ENCODE measurements at regions not wholly inside any gene's neighbourhood (a gene's known extent, or its start where the extent isn't known, plus 50 kb on each side); places are given as distances from the start of the nearest gene placed in this dataset.
A peak's percentile ranks its signal among the peaks of the same experiment; 100 is the strongest.
"Not testable (repeated sequence)": the region's sequence is repeated elsewhere in the genome, so short reads cannot be mapped to it uniquely, and the experiment has no call there.

GRCh38 chr12:91718326-91718725 lies 427.3 kb downstream of the BTG1 start:
- CTCF ChIA-PET, result no interaction called here
- no peak overlapping the region for H3K27ac Mint-ChIP-seq
- POLR2A ChIA-PET, result no interaction called here
- no peaks in the 10 kb centered on the region for H3K36me3 Mint-ChIP-seq (ENCODE audit: low read depth)
- H3K4me3 Mint-ChIP-seq, result no peak overlapping the region
- no peak for DNase-seq
- no peaks in the 10 kb centered on the region for H3K4me1 Mint-ChIP-seq
- H3K27me3 Mint-ChIP-seq, result no peaks in the 10 kb centered on the region
- no peaks in the 10 kb centered on the region for H3K9me3 Mint-ChIP-seq

- CTCF ChIA-PET, result no interaction called here
- no peak overlapping the region for H3K4me3 Mint-ChIP-seq
- POLR2A ChIA-PET, result no interaction called here
- H3K27ac Mint-ChIP-seq, result no peak overlapping the region
- H3K4me1 Mint-ChIP-seq, result no peaks in the 10 kb centered on the region
- DNase-seq, result no peak
- no peaks in the 10 kb centered on the region for H3K36me3 Mint-ChIP-seq (ENCODE audit: low read depth)
- H3K27me3 Mint-ChIP-seq, result no peaks in the 10 kb centered on the region
- peaks cover 3% of the 10 kb centered on the region for H3K9me3 Mint-ChIP-seq
Observed at GRCh38 chr12:91717804-91718203, 427.8 kb downstream of the BTG1 start.

DNA sequence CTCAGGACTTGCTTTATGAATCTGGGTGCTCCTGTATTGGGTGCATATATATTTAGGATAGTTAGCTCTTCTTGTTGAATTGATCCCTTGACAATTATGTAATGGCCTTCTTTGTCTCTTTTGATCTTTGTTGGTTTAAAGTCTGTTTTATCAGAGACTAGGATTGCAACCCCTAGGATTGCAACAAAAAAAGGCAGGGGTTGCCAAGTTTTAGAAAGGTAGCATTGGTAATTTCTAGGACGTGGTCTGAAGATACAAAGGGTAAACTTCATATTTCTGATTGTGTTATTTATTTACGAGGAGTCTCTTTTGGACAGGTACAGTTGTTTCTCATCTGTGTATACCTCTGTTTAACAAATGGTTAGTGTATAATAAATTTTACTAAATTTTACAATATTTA lies 433.7 kb downstream of the BTG1 start:
- POLR2A ChIA-PET; CTCF ChIA-PET; H3K4me1 Mint-ChIP-seq; H3K4me3 Mint-ChIP-seq; DNase-seq; H3K27ac Mint-ChIP-seq; H3K9me3 Mint-ChIP-seq; H3K27me3 Mint-ChIP-seq; H3K36me3 Mint-ChIP-seq (ENCODE audit: low read depth): not testable (repeated sequence)

DNA sequence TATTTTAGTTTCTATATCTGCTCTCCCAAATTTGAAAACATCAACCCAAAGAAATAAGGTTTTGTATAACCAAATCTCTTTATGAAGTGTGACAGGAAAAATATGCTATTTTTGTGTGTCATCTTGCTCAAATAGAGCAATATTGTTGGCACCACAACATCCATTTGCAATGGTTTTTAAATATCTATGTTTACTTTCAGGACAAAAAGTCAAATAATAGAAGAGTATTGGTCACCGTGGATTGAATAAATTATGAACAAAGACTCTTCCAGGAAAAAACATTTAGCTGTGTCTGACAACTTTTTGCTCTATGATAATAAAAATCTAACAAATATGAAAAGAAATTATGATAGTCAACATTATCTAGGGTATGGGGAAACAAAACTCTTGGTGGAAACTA lies 439.2 kb downstream of the BTG1 start:
- no peak for DNase-seq
- H3K4me3 Mint-ChIP-seq, result no peak overlapping the region
- ChIA-PET CTCF (interaction anchor here (1.3 kb wide), 1 partner anchor 10 kb away, joined by 3 read pairs; no protein-coding TSS in a partner anchor), POLR2A (no interaction called here)
- no peaks in the 10 kb centered on the region for H3K36me3 Mint-ChIP-seq (ENCODE audit: low read depth)
- no peaks in the 10 kb centered on the region for H3K27me3 Mint-ChIP-seq
- H3K27ac Mint-ChIP-seq, result no peak overlapping the region
- no peaks in the 10 kb centered on the region for H3K4me1 Mint-ChIP-seq
- H3K9me3 Mint-ChIP-seq, result peaks cover 2% of the 10 kb centered on the region

- ChIA-PET CTCF (no interaction called here), POLR2A (no interaction called here)
- no peak for DNase-seq
- no peaks in the 10 kb centered on the region for H3K4me1 Mint-ChIP-seq
- no peaks in the 10 kb centered on the region for H3K36me3 Mint-ChIP-seq (ENCODE audit: low read depth)
- H3K9me3 Mint-ChIP-seq, result no peaks in the 10 kb centered on the region
- no peak overlapping the region for H3K27ac Mint-ChIP-seq
- no peak overlapping the region for H3K4me3 Mint-ChIP-seq
- no peaks in the 10 kb centered on the region for H3K27me3 Mint-ChIP-seq
Observed at GRCh38 chr12:91704446-91704845, 441.2 kb downstream of the BTG1 start.

GRCh38 chr12:91703491-91704283 lies 442.0 kb downstream of the BTG1 start:
- Mint-ChIP-seq H3K36me3 (ENCODE audit: low read depth) (no peaks in the 10 kb centered on the region), H3K4me1 (no peaks in the 10 kb centered on the region), H3K27me3 (no peaks in the 10 kb centered on the region), H3K4me3 (no peak overlapping the region), H3K9me3 (peaks cover 5% of the 10 kb centered on the region), H3K27ac (no peak overlapping the region)
- CTCF ChIA-PET, result interaction anchor here (0.7 kb wide), 1 partner anchor 813 kb away, joined by 6 read pairs; no protein-coding TSS in a partner anchor
- no peak for DNase-seq
- POLR2A ChIA-PET, result no interaction called here

DNA sequence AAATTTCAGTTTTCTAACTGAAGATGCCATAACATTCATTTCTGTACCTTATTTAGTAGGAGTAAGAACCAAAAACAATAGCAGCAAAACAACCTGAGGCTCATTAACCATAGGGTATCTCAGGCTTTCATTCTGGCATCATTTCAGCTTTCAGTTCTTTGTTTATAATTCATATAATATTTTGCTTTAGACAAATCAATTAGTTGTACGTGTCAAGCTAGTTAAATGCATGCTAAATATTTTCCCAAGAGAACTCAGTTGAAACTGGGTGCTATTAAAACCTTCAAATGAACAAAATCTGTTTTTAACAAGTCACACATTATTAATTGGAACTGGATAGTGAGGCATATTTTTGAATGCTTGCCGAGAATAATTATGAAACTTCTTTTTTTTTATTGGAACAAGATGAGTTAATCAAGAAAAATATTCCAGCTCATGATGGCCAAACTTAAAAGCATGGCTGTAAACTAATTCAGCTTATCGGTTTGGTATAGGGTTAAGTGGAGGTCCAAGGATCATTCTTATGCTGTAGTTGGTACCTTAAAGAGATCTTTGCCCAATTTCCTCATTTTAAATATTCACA lies 442.7 kb downstream of the BTG1 start:
- Mint-ChIP-seq H3K27me3 (no peaks in the 10 kb centered on the region), H3K4me1 (no peaks in the 10 kb centered on the region), H3K9me3 (peaks cover 5% of the 10 kb centered on the region), H3K27ac (no peak overlapping the region), H3K36me3 (ENCODE audit: low read depth) (no peaks in the 10 kb centered on the region), H3K4me3 (no peak overlapping the region)
- CTCF ChIA-PET, result interaction anchor here (0.7 kb wide), 1 partner anchor 814 kb away, joined by 6 read pairs; no protein-coding TSS in a partner anchor
- POLR2A ChIA-PET, result no interaction called here
- no peak for DNase-seq

DNA sequence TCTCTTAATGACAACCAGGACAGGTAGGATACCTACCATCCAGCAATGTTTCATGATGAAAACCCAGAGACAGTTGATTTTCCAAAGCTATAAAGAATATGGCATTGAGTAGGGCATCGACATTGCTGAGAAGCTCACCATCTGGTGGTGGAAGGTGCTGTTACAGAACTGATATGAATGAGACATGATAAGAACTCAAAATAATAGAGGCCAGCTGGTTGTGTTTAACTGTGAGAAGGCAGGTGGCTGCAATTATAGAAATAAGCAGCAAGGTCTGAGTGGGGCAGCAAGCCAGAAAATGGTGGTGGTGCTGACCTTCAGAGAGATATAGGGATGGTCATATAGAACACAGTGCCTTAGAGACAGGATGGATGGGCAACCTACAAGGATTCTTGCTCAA lies 449.7 kb downstream of the BTG1 start:
- Mint-ChIP-seq H3K4me3 (no peak overlapping the region), H3K27me3 (no peaks in the 10 kb centered on the region), H3K27ac (no peak overlapping the region), H3K36me3 (ENCODE audit: low read depth) (peaks cover 7% of the 10 kb centered on the region), H3K9me3 (peaks cover 20% of the 10 kb centered on the region), H3K4me1 (peaks cover 7% of the 10 kb centered on the region)
- CTCF ChIA-PET, result no interaction called here
- POLR2A ChIA-PET, result no interaction called here
- no peak for DNase-seq

- H3K4me3 Mint-ChIP-seq; DNase-seq; H3K27me3 Mint-ChIP-seq; CTCF ChIA-PET; H3K36me3 Mint-ChIP-seq (ENCODE audit: low read depth); POLR2A ChIA-PET; H3K4me1 Mint-ChIP-seq; H3K27ac Mint-ChIP-seq: not testable (repeated sequence)
- peaks cover 20% of the 10 kb centered on the region for H3K9me3 Mint-ChIP-seq
Observed at GRCh38 chr12:91695406-91695805, 450.2 kb downstream of the BTG1 start.

DNA sequence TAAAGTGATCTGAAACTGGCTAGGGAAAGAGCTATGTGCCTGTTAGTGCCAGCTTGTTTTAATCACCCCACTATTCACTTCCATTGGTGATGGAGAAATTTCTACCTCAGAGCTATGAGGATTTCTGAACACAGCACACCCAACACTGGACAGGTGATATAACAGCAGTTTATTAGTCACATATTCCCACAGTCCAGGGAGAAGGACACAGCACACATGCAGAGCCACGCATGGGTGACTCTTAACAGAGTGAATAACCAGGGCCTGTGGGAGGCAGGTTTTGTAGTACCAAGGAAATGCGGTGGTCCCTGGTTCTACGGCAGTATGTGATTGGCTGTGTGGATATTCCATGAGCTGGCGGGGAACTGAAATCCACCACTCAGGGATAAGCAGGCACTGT lies 455.1 kb downstream of the BTG1 start:
- CTCF ChIA-PET, result no interaction called here
- no peak overlapping the region for H3K27ac Mint-ChIP-seq
- H3K9me3 Mint-ChIP-seq, result peaks cover 2% of the 10 kb centered on the region
- H3K4me1 Mint-ChIP-seq, result peaks cover 37% of the 10 kb centered on the region
- peaks cover 2% of the 10 kb centered on the region for H3K36me3 Mint-ChIP-seq (ENCODE audit: low read depth)
- no peaks in the 10 kb centered on the region for H3K27me3 Mint-ChIP-seq
- POLR2A ChIA-PET, result interaction anchor here (0.6 kb wide), 1 partner anchor 400 kb away, joined by 3 read pairs; no protein-coding TSS in a partner anchor
- no peak for DNase-seq
- no peak overlapping the region for H3K4me3 Mint-ChIP-seq

DNA sequence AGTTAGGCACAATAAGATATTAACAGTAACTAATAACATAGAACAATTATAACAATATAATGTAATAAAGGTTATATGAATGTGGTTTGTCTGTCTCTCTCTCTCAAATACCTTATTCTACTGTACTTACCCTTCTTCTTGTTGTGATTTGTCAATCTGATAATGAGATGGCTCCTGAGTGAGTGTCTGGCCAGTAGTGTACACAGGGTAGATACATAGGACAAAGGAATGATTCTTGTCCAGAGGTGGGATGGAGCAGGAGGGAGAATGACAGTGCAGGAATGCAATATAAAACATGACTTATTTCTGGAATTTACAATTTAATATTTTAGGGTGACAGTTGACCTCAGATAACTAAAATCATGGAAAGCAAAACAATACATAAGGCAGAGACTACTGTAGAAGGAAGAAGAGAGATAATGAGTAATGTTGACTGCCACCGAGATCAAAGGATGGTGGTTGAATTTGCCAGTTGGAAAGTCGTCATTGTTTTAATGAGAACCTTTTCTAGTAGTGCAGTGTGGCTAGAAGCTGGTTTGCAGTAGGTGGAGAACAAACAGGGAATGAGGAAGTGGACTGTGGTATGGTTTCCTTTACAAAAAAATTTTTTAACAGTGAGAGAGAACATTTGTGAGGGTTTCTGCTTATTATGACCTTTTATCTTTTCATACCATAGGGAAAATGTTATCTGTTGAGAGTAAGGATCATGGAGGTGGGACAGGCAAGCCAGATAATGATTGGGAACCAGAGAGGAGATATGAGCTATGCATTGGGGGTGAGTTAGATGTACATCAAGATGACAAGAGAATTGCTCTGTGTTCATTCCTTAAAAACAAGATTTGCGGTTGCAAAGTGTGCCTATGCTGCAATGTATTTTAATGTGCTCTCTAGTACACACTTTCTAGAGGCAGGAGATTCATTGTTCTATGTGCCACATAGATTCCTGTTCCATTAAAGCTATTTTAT lies 458.3 kb downstream of the BTG1 start:
- Mint-ChIP-seq H3K27ac (peak overlapping the region; percentile 88), H3K9me3 (peaks cover 5% of the 10 kb centered on the region), H3K4me3 (peak overlapping the region; percentile 19), H3K27me3 (no peaks in the 10 kb centered on the region), H3K36me3 (ENCODE audit: low read depth) (peaks cover 4% of the 10 kb centered on the region), H3K4me1 (peaks cover 29% of the 10 kb centered on the region)
- ChIA-PET POLR2A (interaction anchor here (0.6 kb wide), 1 partner anchor 318 kb away, joined by 7 read pairs; no protein-coding TSS in a partner anchor), CTCF (no interaction called here)
- peak; percentile 68 for DNase-seq

DNA sequence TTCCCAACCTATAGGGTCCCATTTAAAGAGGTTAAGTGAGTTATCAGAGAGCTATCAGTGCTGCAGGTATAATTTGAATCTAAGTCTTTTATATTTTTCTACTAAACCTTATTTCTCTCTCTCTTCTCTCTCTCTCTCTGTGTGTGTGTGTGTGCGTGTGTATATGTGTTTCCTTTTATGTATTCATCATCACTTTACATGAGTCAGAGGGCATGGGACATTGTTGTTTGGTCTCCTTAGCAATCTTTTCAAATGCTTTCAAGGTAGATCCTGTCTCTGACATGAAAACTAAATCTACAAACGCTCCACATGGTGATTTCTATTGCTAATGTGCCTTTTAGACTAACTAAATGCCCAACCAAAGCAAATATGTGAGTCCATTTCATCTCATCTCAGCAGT lies 459.7 kb downstream of the BTG1 start:
- Mint-ChIP-seq H3K4me1 (peaks cover 29% of the 10 kb centered on the region), H3K4me3 (no peak overlapping the region), H3K27ac (no peak overlapping the region), H3K27me3 (no peaks in the 10 kb centered on the region), H3K36me3 (ENCODE audit: low read depth) (peaks cover 4% of the 10 kb centered on the region), H3K9me3 (peaks cover 5% of the 10 kb centered on the region)
- DNase-seq, result no peak
- ChIA-PET POLR2A (no interaction called here), CTCF (no interaction called here)

DNA sequence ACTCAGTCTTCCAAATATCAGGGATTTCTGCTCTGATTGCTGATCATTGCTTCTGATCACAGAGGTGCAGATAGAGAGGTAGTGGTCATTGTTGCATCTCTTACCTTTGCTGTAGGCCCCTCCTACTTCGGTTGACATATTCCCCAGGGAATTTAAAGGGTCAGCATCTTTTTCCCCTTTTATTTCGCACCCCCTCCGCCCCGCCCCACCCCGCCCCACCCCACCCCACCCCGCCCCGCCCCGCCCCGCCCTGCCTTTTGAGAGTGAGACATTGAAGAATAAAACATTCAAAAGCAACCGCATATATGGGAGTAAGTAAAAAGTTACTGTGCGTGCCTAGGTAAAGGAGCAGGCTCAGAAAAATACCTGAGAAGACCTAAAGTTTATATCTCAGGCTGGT lies 463.9 kb downstream of the BTG1 start:
- CTCF ChIA-PET, result no interaction called here
- Mint-ChIP-seq H3K4me1 (peaks cover 9% of the 10 kb centered on the region), H3K27ac (no peak overlapping the region), H3K4me3 (no peak overlapping the region), H3K27me3 (no peaks in the 10 kb centered on the region), H3K9me3 (peaks cover 3% of the 10 kb centered on the region), H3K36me3 (ENCODE audit: low read depth) (peaks cover 4% of the 10 kb centered on the region)
- DNase-seq, result no peak
- POLR2A ChIA-PET, result no interaction called here

Data from activated CD4-positive, alpha-beta T cell treated with anti-CD3 and anti-CD28 coated beads, Interleukin-2, amount 10 ng/mL, durations not matched to agents 7 days and 5 days (primary cell).